ENCODE measurements at regions not wholly inside any gene's neighbourhood (a gene's known extent, or its start where the extent isn't known, plus 50 kb on each side); places are given as distances from the start of the nearest gene placed in this dataset.

GRCh38 chr9:108654566-108654965 lies 201.2 kb downstream of the ACTL7B start:
- H3K4me3 ChIP-seq: no peak overlapping the region
- no peaks in the 10 kb centered on the region for H3K27me3 ChIP-seq (replicated peaks)
- no peaks in the 10 kb centered on the region for H3K9me3 ChIP-seq (replicated peaks)
- no peaks in the 10 kb centered on the region for H3K4me1 ChIP-seq (replicated peaks)
- no peaks in the 10 kb centered on the region for H3K36me3 ChIP-seq
- DNase-seq (ENCODE audit: low read depth in 1 of 2, low spot score in 2 of 2): no peak
- no peak overlapping the region for H3K27ac ChIP-seq

GRCh38 chr9:108652851-108653250 lies 202.9 kb downstream of the ACTL7B start:
- H3K36me3 ChIP-seq: no peaks in the 10 kb centered on the region
- H3K4me3 ChIP-seq: no peak overlapping the region
- H3K4me1 ChIP-seq (replicated peaks): no peaks in the 10 kb centered on the region
- H3K9me3 ChIP-seq (replicated peaks): no peaks in the 10 kb centered on the region
- no peaks in the 10 kb centered on the region for H3K27me3 ChIP-seq (replicated peaks)
- H3K27ac ChIP-seq: no peak overlapping the region
- DNase-seq (ENCODE audit: low read depth in 1 of 2, low spot score in 2 of 2): no peak

GRCh38 chr9:108650826-108651225 lies 205.0 kb downstream of the ACTL7B start:
- Histone ChIP-seq H3K4me1 (replicated peaks) (no peaks in the 10 kb centered on the region), H3K36me3 (no peaks in the 10 kb centered on the region), H3K9me3 (replicated peaks) (no peaks in the 10 kb centered on the region), H3K27me3 (replicated peaks) (no peaks in the 10 kb centered on the region), H3K4me3 (no peak overlapping the region), H3K27ac (no peak overlapping the region)
- no peak for DNase-seq (ENCODE audit: low read depth in 1 of 2, low spot score in 2 of 2)

GRCh38 chr9:108645520-108645919 lies 210.3 kb downstream of the ACTL7B start:
- H3K27ac ChIP-seq: no peak overlapping the region
- H3K36me3 ChIP-seq: no peaks in the 10 kb centered on the region
- H3K4me3 ChIP-seq: no peak overlapping the region
- no peaks in the 10 kb centered on the region for H3K4me1 ChIP-seq (replicated peaks)
- H3K9me3 ChIP-seq (replicated peaks): no peaks in the 10 kb centered on the region
- no peak for DNase-seq (ENCODE audit: low read depth in 1 of 2, low spot score in 2 of 2)
- no peaks in the 10 kb centered on the region for H3K27me3 ChIP-seq (replicated peaks)

- Histone ChIP-seq H3K4me1 (replicated peaks) (no peaks in the 10 kb centered on the region), H3K9me3 (replicated peaks) (no peaks in the 10 kb centered on the region), H3K27ac (no peak overlapping the region), H3K27me3 (replicated peaks) (no peaks in the 10 kb centered on the region), H3K4me3 (no peak overlapping the region), H3K36me3 (no peaks in the 10 kb centered on the region)
- no peak for DNase-seq (ENCODE audit: low read depth in 1 of 2, low spot score in 2 of 2)
Observed at GRCh38 chr9:108643731-108644510, 211.9 kb downstream of the ACTL7B start.

GRCh38 chr9:108642871-108643270 lies 212.9 kb downstream of the ACTL7B start:
- H3K27ac ChIP-seq: no peak overlapping the region
- no peaks in the 10 kb centered on the region for H3K36me3 ChIP-seq
- H3K4me1 ChIP-seq (replicated peaks): no peaks in the 10 kb centered on the region
- no peaks in the 10 kb centered on the region for H3K27me3 ChIP-seq (replicated peaks)
- no peaks in the 10 kb centered on the region for H3K9me3 ChIP-seq (replicated peaks)
- H3K4me3 ChIP-seq: no peak overlapping the region
- no peak for DNase-seq (ENCODE audit: low read depth in 1 of 2, low spot score in 2 of 2)

- no peaks in the 10 kb centered on the region for H3K4me1 ChIP-seq (replicated peaks)
- no peaks in the 10 kb centered on the region for H3K27me3 ChIP-seq (replicated peaks)
- no peaks in the 10 kb centered on the region for H3K36me3 ChIP-seq
- no peak overlapping the region for H3K4me3 ChIP-seq
- no peak overlapping the region for H3K27ac ChIP-seq
- no peaks in the 10 kb centered on the region for H3K9me3 ChIP-seq (replicated peaks)
- DNase-seq (ENCODE audit: low read depth in 1 of 2, low spot score in 2 of 2): no peak
Observed at GRCh38 chr9:108640230-108640629, 215.6 kb downstream of the ACTL7B start.

GRCh38 chr9:108639696-108640095 lies 216.1 kb downstream of the ACTL7B start:
- Histone ChIP-seq H3K27ac (no peak overlapping the region), H3K4me3 (no peak overlapping the region), H3K36me3 (no peaks in the 10 kb centered on the region), H3K9me3 (replicated peaks) (no peaks in the 10 kb centered on the region), H3K4me1 (replicated peaks) (no peaks in the 10 kb centered on the region), H3K27me3 (replicated peaks) (no peaks in the 10 kb centered on the region)
- no peak for DNase-seq (ENCODE audit: low read depth in 1 of 2, low spot score in 2 of 2)

GRCh38 chr9:108639091-108639490 lies 216.7 kb downstream of the ACTL7B start:
- no peak for DNase-seq (ENCODE audit: low read depth in 1 of 2, low spot score in 2 of 2)
- Histone ChIP-seq H3K27me3 (replicated peaks) (no peaks in the 10 kb centered on the region), H3K27ac (no peak overlapping the region), H3K4me1 (replicated peaks) (no peaks in the 10 kb centered on the region), H3K9me3 (replicated peaks) (no peaks in the 10 kb centered on the region), H3K4me3 (no peak overlapping the region), H3K36me3 (no peaks in the 10 kb centered on the region)

GRCh38 chr9:108637340-108637739 lies 218.4 kb downstream of the ACTL7B start:
- no peak overlapping the region for H3K4me3 ChIP-seq
- H3K27ac ChIP-seq: no peak overlapping the region
- no peaks in the 10 kb centered on the region for H3K9me3 ChIP-seq (replicated peaks)
- no peaks in the 10 kb centered on the region for H3K27me3 ChIP-seq (replicated peaks)
- no peak for DNase-seq (ENCODE audit: low read depth in 1 of 2, low spot score in 2 of 2)
- no peaks in the 10 kb centered on the region for H3K4me1 ChIP-seq (replicated peaks)
- no peaks in the 10 kb centered on the region for H3K36me3 ChIP-seq

- H3K27ac ChIP-seq: no peak overlapping the region
Observed at GRCh38 chr9:108636013-108636412, 219.8 kb downstream of the ACTL7B start.

GRCh38 chr9:108634672-108635462 lies 220.9 kb downstream of the ACTL7B start:
- H3K27me3 ChIP-seq (replicated peaks): no peaks in the 10 kb centered on the region

More at GRCh38 chr9:108636013-108636412, 219.8 kb downstream of the ACTL7B start:
- Histone ChIP-seq H3K36me3 (no peaks in the 10 kb centered on the region), H3K4me3 (no peak overlapping the region), H3K4me1 (replicated peaks) (no peaks in the 10 kb centered on the region), H3K9me3 (replicated peaks) (no peaks in the 10 kb centered on the region), H3K27me3 (replicated peaks) (no peaks in the 10 kb centered on the region)
- DNase-seq (ENCODE audit: low read depth in 1 of 2, low spot score in 2 of 2): no peak

GRCh38 chr9:108634204-108634603 lies 221.6 kb downstream of the ACTL7B start:
- H3K27me3 ChIP-seq (replicated peaks): no peaks in the 10 kb centered on the region
- H3K36me3 ChIP-seq: no peaks in the 10 kb centered on the region
- DNase-seq (ENCODE audit: low read depth in 1 of 2, low spot score in 2 of 2): no peak
- H3K4me3 ChIP-seq: no peak overlapping the region
- H3K27ac ChIP-seq: no peak overlapping the region
- H3K9me3 ChIP-seq (replicated peaks): no peaks in the 10 kb centered on the region
- H3K4me1 ChIP-seq (replicated peaks): no peaks in the 10 kb centered on the region

More at GRCh38 chr9:108634672-108635462, 220.9 kb downstream of the ACTL7B start:
- H3K9me3 ChIP-seq (replicated peaks): no peaks in the 10 kb centered on the region
- H3K36me3 ChIP-seq: no peaks in the 10 kb centered on the region
- H3K4me1 ChIP-seq (replicated peaks): no peaks in the 10 kb centered on the region
- H3K4me3 ChIP-seq: no peak overlapping the region
- H3K27ac ChIP-seq: no peak overlapping the region
- peak in 1 of 2 experiments; percentile 12 for DNase-seq (ENCODE audit: low read depth in 1 of 2, low spot score in 2 of 2)

GRCh38 chr9:108631496-108632285 lies 224.1 kb downstream of the ACTL7B start:
- no peak for DNase-seq (ENCODE audit: low read depth in 1 of 2, low spot score in 2 of 2)
- no peaks in the 10 kb centered on the region for H3K4me1 ChIP-seq (replicated peaks)
- H3K36me3 ChIP-seq: no peaks in the 10 kb centered on the region
- no peaks in the 10 kb centered on the region for H3K9me3 ChIP-seq (replicated peaks)
- no peaks in the 10 kb centered on the region for H3K27me3 ChIP-seq (replicated peaks)
- H3K27ac ChIP-seq: no peak overlapping the region
- no peak overlapping the region for H3K4me3 ChIP-seq
